ENCODE measurements at regions not wholly inside any gene's neighbourhood (a gene's known extent, or its start where the extent isn't known, plus 50 kb on each side); places are given as distances from the start of the nearest gene placed in this dataset.

DNA sequence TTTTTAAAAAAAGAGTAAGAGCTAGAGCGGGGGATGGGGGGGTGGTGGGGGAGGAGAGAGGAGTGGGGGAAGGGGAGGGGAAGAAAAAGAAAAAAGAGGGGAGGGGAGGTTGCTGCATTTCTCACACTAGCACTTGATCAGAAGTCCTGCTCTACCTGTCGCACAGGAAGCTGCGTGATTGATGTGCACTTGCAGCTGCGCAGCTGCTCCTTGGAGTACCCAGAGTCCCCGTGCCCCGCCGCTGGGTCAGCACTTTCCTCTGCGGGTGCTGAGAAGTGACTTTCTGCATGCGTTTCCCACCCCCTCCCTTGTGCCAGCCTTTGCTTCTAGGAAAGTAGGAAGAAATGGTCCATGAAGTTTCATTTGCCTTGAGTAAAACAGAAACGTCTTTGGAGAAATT lies 297.3 kb downstream of the ETAA1 start:
- Histone ChIP-seq H3K36me3 (ENCODE audit: control insufficient read depth in 2 of 2, extremely low read depth in 1 of 2, insufficient read depth in 2 of 2, low read length in 2 of 2) (no peaks in the 10 kb centered on the region), H3K27ac (ENCODE audit: control insufficient read depth, insufficient read depth, low read length) (no peak overlapping the region), H3K9me3 (ENCODE audit: control insufficient read depth, low read depth, low read length) (no peaks in the 10 kb centered on the region), H3K4me3 (ENCODE audit: control insufficient read depth in 2 of 3, extremely low read depth in 1 of 3, insufficient read depth in 2 of 3, low read depth in 1 of 3, low read length in 3 of 3) (no peak overlapping the region), H3K9me1 (ENCODE audit: control insufficient read depth, extremely low read depth, insufficient read depth, low read length) (no peaks in the 10 kb centered on the region), H3K79me2 (ENCODE audit: control insufficient read depth, insufficient read depth, low read length) (no peaks in the 10 kb centered on the region), H3K9ac (ENCODE audit: control insufficient read depth, extremely low read depth, insufficient read depth, low read length) (no peak overlapping the region), H3K4me1 (ENCODE audit: control insufficient read depth, extremely low read depth, insufficient read depth, low read length) (no peaks in the 10 kb centered on the region), H2AFZ (ENCODE audit: control insufficient read depth, low read length) (no peak overlapping the region), H4K20me1 (ENCODE audit: control insufficient read depth, extremely low read depth, insufficient read depth, low read length) (no peaks in the 10 kb centered on the region), H3K4me2 (ENCODE audit: control insufficient read depth, extremely low read depth, insufficient read depth, low read depth, low read length) (no peak overlapping the region), H3K27me3 (ENCODE audit: control insufficient read depth, extremely low read depth, insufficient read depth, low read length) (peaks cover 4% of the 10 kb centered on the region)
- no peak for DNase-seq (ENCODE audit: low read depth, low spot score)
- TF ChIP-seq, protein P1, sequence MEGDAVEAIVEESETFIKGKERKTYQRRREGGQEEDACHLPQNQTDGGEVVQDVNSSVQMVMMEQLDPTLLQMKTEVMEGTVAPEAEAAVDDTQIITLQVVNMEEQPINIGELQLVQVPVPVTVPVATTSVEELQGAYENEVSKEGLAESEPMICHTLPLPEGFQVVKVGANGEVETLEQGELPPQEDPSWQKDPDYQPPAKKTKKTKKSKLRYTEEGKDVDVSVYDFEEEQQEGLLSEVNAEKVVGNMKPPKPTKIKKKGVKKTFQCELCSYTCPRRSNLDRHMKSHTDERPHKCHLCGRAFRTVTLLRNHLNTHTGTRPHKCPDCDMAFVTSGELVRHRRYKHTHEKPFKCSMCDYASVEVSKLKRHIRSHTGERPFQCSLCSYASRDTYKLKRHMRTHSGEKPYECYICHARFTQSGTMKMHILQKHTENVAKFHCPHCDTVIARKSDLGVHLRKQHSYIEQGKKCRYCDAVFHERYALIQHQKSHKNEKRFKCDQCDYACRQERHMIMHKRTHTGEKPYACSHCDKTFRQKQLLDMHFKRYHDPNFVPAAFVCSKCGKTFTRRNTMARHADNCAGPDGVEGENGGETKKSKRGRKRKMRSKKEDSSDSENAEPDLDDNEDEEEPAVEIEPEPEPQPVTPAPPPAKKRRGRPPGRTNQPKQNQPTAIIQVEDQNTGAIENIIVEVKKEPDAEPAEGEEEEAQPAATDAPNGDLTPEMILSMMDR (optimal IDR thresholded peaks at IDR 0.05 in 1 of 3, IDR thresholded peaks at IDR 0.05 in 1 of 3, conservative IDR thresholded peaks at IDR 0.05 in 1 of 3; ENCODE audit: extremely low read depth in 1 of 3, insufficient read depth in 2 of 3, low read length in 3 of 3): no peak
- no peak for TF ChIP-seq EZH2 (IDR thresholded peaks at IDR 0.05; ENCODE audit: low read length)
- dilution Hi-C loops (cut with MboI; ENCODE audit: extremely low pct_ligation_motif_present, low sequenced_read_pairs): no loop called here
- FAIRE-seq: no peak

DNA sequence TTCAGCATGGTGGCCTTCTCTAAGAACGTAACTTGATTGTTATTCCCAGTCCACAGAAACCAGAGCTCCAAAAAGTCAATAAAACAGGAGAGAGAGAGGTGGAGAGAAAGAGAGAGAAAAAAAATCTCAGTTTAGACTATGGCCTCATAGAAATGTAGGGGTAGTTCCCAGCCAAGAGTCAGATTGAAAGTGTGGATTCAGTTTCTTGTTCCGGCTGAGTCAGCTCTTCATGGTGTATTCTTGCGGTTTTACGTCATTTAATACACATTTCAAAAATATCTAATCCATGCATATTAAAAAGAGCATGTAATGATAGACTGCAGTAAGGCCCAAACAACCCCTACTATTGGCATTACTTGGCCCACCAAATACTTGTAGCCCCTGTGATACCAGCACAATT lies 303.9 kb downstream of the ETAA1 start:
- Histone ChIP-seq H3K36me3 (ENCODE audit: control insufficient read depth in 2 of 2, extremely low read depth in 1 of 2, insufficient read depth in 2 of 2, low read length in 2 of 2) (no peaks in the 10 kb centered on the region), H3K9me1 (ENCODE audit: control insufficient read depth, extremely low read depth, insufficient read depth, low read length) (no peaks in the 10 kb centered on the region), H2AFZ (ENCODE audit: control insufficient read depth, low read length) (no peak overlapping the region), H3K27ac (ENCODE audit: control insufficient read depth, insufficient read depth, low read length) (no peak overlapping the region), H3K4me1 (ENCODE audit: control insufficient read depth, extremely low read depth, insufficient read depth, low read length) (no peaks in the 10 kb centered on the region), H3K9ac (ENCODE audit: control insufficient read depth, extremely low read depth, insufficient read depth, low read length) (no peak overlapping the region), H3K9me3 (ENCODE audit: control insufficient read depth, low read depth, low read length) (no peaks in the 10 kb centered on the region), H3K79me2 (ENCODE audit: control insufficient read depth, insufficient read depth, low read length) (no peaks in the 10 kb centered on the region), H3K4me3 (ENCODE audit: control insufficient read depth in 2 of 3, extremely low read depth in 1 of 3, insufficient read depth in 2 of 3, low read depth in 1 of 3, low read length in 3 of 3) (no peak overlapping the region), H3K27me3 (ENCODE audit: control insufficient read depth, extremely low read depth, insufficient read depth, low read length) (no peaks in the 10 kb centered on the region), H3K4me2 (ENCODE audit: control insufficient read depth, extremely low read depth, insufficient read depth, low read depth, low read length) (no peak overlapping the region), H4K20me1 (ENCODE audit: control insufficient read depth, extremely low read depth, insufficient read depth, low read length) (no peaks in the 10 kb centered on the region)
- TF ChIP-seq, protein P1 (optimal IDR thresholded peaks at IDR 0.05 in 1 of 3, IDR thresholded peaks at IDR 0.05 in 1 of 3, conservative IDR thresholded peaks at IDR 0.05 in 1 of 3; ENCODE audit: extremely low read depth in 1 of 3, insufficient read depth in 2 of 3, low read length in 3 of 3): no peak
- no peak for TF ChIP-seq EZH2 (IDR thresholded peaks at IDR 0.05; ENCODE audit: low read length)
- DNase-seq (ENCODE audit: low read depth, low spot score) (no peak), FAIRE-seq (no peak)
- dilution Hi-C loops (cut with MboI; ENCODE audit: extremely low pct_ligation_motif_present, low sequenced_read_pairs): no loop called here
